Nephron progenitor cell (in vitro differentiated cells): ENCODE measurements at regions not wholly inside any gene's neighbourhood (a gene's known extent, or its start where the extent isn't known, plus 50 kb on each side); places are given as distances from the start of the nearest gene placed in this dataset.

ENCODE experiments used
- DNase-seq: peaks from one replicate; pipeline ENCODE4 v3.0.0; 2021
- H3K27ac Mint-ChIP-seq: 2 replicates; pipeline ENCODE4 v1.8.0; 2021; ENCODE audit warnings: mild to moderate bottlenecking, moderate library complexity, mixed read lengths
- H3K27me3 Mint-ChIP-seq: 2 replicates; pipeline ENCODE4 v1.8.0; 2021; ENCODE audit warnings: mild to moderate bottlenecking, low read depth, mixed read lengths; ENCODE audit not compliant: poor library complexity
- H3K36me3 Mint-ChIP-seq: 2 replicates; pipeline ENCODE4 v1.8.0; 2021; ENCODE audit warnings: low read depth, mixed read lengths
- H3K4me1 Mint-ChIP-seq: 2 replicates; pipeline ENCODE4 v1.8.0; 2021; ENCODE audit warnings: mixed read lengths
- H3K4me3 Mint-ChIP-seq: 2 replicates; pipeline ENCODE4 v1.8.0; 2021; ENCODE audit warnings: mild to moderate bottlenecking, moderate library complexity, mixed read lengths
- H3K9me3 Mint-ChIP-seq: 2 replicates; pipeline ENCODE4 v1.8.0; 2021; ENCODE audit warnings: mild to moderate bottlenecking, moderate library complexity, mixed read lengths
- CTCF ChIP-seq: fragments of 200-600 bp; sonication (generic); IDR thresholded peaks from 2 replicates; pipeline ENCODE4 v1.5.0; 2021; ENCODE audit warnings: antibody characterized with exemption

DNA sequence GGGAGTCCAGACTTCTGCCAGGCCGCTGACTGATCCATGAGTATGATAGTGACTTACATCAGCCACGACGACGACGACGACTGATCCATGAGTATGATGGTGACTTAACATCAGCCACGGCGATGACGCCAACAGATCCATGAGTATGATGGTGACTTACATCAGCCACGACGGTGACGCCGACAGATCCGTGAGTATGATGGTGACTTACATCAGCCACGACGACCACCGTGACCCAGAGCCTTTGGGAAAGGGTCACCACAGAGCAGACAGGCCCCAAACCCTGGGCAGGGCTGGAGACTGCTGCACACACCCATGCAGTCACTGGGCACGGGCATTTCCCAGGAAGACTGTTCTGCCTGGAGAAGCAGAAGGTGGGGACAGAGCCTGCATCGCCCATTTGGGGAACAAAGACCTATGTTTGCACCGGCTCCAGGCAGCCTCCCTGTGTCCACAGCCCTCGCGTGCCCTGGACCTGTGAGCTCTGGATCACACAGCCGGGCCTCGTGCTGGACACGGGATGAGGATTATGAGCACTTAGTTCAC is 130.9 kb upstream of the SPACA7 start:
- Mint-ChIP-seq H3K4me1 (peaks cover 14% of the 10 kb centered on the region), H3K36me3 (no peaks in the 10 kb centered on the region), H3K27ac (no peak overlapping the region), H3K4me3 (no peak overlapping the region), H3K9me3 (no peaks in the 10 kb centered on the region), H3K27me3 (peaks cover 22% of the 10 kb centered on the region)
- DNase-seq = no peak
- TF ChIP-seq CTCF = no peak

DNA sequence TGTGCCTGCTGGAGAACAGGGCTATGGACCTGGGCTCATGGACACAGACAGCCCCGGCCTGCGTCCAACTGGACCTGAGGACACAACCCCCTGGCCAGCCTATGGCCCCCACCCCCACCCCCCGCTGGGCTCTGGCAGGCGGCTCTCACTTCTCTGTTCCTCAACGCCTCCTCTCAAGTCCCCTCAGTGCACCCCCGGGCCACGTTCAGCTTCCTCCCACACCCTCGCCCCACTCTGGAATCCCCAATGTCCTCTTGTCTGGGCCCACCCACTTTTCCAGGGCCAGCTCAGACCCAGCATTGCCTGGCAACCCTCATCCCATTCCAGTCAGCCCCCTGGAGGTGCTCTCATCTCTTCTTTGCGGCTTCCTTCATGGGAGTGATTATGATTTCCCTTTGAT is 130.2 kb upstream of the SPACA7 start:
- H3K4me3 Mint-ChIP-seq = no peak overlapping the region
- peaks cover 14% of the 10 kb centered on the region for H3K4me1 Mint-ChIP-seq
- H3K27ac Mint-ChIP-seq = no peak overlapping the region
- H3K9me3 Mint-ChIP-seq = no peaks in the 10 kb centered on the region
- peaks cover 21% of the 10 kb centered on the region for H3K27me3 Mint-ChIP-seq
- DNase-seq = no peak
- no peaks in the 10 kb centered on the region for H3K36me3 Mint-ChIP-seq
- no peak for TF ChIP-seq CTCF

GRCh38 chr13:112246731-112247470 is 129.3 kb upstream of the SPACA7 start:
- Mint-ChIP-seq H3K27ac (no peak overlapping the region), H3K9me3 (no peaks in the 10 kb centered on the region), H3K27me3 (peaks cover 15% of the 10 kb centered on the region), H3K4me1 (peaks cover 10% of the 10 kb centered on the region), H3K4me3 (no peak overlapping the region), H3K36me3 (no peaks in the 10 kb centered on the region)
- DNase-seq = no peak
- TF ChIP-seq CTCF = no peak

- no peak for DNase-seq
- peaks cover 15% of the 10 kb centered on the region for H3K27me3 Mint-ChIP-seq
- TF ChIP-seq CTCF = no peak
- no peak overlapping the region for H3K4me3 Mint-ChIP-seq
- no peak overlapping the region for H3K27ac Mint-ChIP-seq
- no peaks in the 10 kb centered on the region for H3K36me3 Mint-ChIP-seq
- no peaks in the 10 kb centered on the region for H3K9me3 Mint-ChIP-seq
- peaks cover 10% of the 10 kb centered on the region for H3K4me1 Mint-ChIP-seq
Measured at GRCh38 chr13:112247471-112248405, 128.4 kb upstream of the SPACA7 start.

GRCh38 chr13:112248406-112248760 is 127.8 kb upstream of the SPACA7 start:
- Mint-ChIP-seq H3K36me3 (no peaks in the 10 kb centered on the region), H3K9me3 (no peaks in the 10 kb centered on the region), H3K4me1 (peaks cover 10% of the 10 kb centered on the region), H3K27ac (no peak overlapping the region), H3K27me3 (peaks cover 17% of the 10 kb centered on the region), H3K4me3 (no peak overlapping the region)
- TF ChIP-seq CTCF = no peak
- DNase-seq = no peak
